HEK293 (cell line): ENCODE measurements at regions not wholly inside any gene's neighbourhood (a gene's known extent, or its start where the extent isn't known, plus 50 kb on each side); places are given as distances from the start of the nearest gene placed in this dataset.
A peak's percentile ranks its signal among the peaks of the same experiment; 100 is the strongest.

Experiments
- GLIS1 ChIP-seq: fragments of 450-650 bp; formaldehyde crosslinking; IDR thresholded peaks from 2 replicates; pipeline ENCODE4 v1.5.1; 2016; ENCODE audit warnings: missing biosample characterization, missing genetic modification characterization
- HOXA7 ChIP-seq: sonication (generic); formaldehyde crosslinking; IDR thresholded peaks from 2 replicates; pipeline ENCODE4 v1.8.1; 2022; ENCODE audit warnings: missing genetic modification reagents, borderline replicate concordance
- HOXD13 ChIP-seq: sonication (generic); formaldehyde crosslinking; IDR thresholded peaks from 2 replicates; pipeline ENCODE4 v1.8.0; 2022; ENCODE audit warnings: missing genetic modification reagents, borderline replicate concordance
- IKZF3 ChIP-seq: fragments of 450-650 bp; IDR thresholded peaks from 2 replicates; pipeline ENCODE4 v1.5.0; 2018; ENCODE audit warnings: missing biosample characterization, mild to moderate bottlenecking, missing genetic modification characterization, moderate library complexity
- KLF1 ChIP-seq: fragments of 450-650 bp; formaldehyde crosslinking; IDR thresholded peaks from 2 replicates; pipeline ENCODE4 v1.5.1; 2016; ENCODE audit warnings: missing biosample characterization, missing genetic modification characterization
- SCRT2 ChIP-seq: fragments of 450-650 bp; formaldehyde crosslinking; IDR thresholded peaks from 2 replicates; pipeline ENCODE4 v1.5.1; 2016; ENCODE audit warnings: missing biosample characterization, missing genetic modification characterization
- SETDB1 ChIP-seq: IDR thresholded peaks from one replicate; pipeline ENCODE4 v1.6.1; 2017; ENCODE audit warnings: mild to moderate bottlenecking, low read length, moderate library complexity, mixed read lengths; ENCODE audit not compliant: insufficient read length
- ZFP3 ChIP-seq: fragments of 450-650 bp; formaldehyde crosslinking; IDR thresholded peaks from 2 replicates; pipeline ENCODE4 v1.5.1; 2016; ENCODE audit warnings: low read depth, missing biosample characterization, missing genetic modification characterization
- ZNF19 ChIP-seq: fragments of 450-650 bp; formaldehyde crosslinking; IDR thresholded peaks from 2 replicates; pipeline ENCODE4; 2016; ENCODE audit warnings: missing biosample characterization, missing genetic modification characterization, low read depth
- ZNF221 ChIP-seq: fragments of 450-650 bp; formaldehyde crosslinking; IDR thresholded peaks from 2 replicates; pipeline ENCODE4 v1.5.1; 2017; ENCODE audit warnings: missing biosample characterization, missing genetic modification characterization, borderline replicate concordance
- ZNF24 ChIP-seq: fragments of 450-650 bp; formaldehyde crosslinking; IDR thresholded peaks from 2 replicates; pipeline ENCODE4 v1.5.1; 2016; ENCODE audit warnings: missing biosample characterization, missing genetic modification characterization
- ZNF311 ChIP-seq: fragments of 450-650 bp; formaldehyde crosslinking; IDR thresholded peaks from 2 replicates; pipeline ENCODE4 v1.5.1; 2017; ENCODE audit warnings: missing biosample characterization, missing genetic modification characterization, borderline replicate concordance
- ZNF37A ChIP-seq: fragments of 450-650 bp; IDR thresholded peaks from 2 replicates; pipeline ENCODE4 v1.5.1; 2018; ENCODE audit warnings: missing biosample characterization, missing genetic modification characterization
- ZNF423 ChIP-seq: fragments of 450-650 bp; formaldehyde crosslinking; IDR thresholded peaks from 2 replicates; pipeline ENCODE4 v1.5.1; 2016; ENCODE audit warnings: missing biosample characterization, missing genetic modification characterization
- ZNF473 ChIP-seq: fragments of 450-650 bp; formaldehyde crosslinking; IDR thresholded peaks from 2 replicates; pipeline ENCODE4 v1.5.1; 2017; ENCODE audit warnings: missing biosample characterization, missing genetic modification characterization
- ZNF514 ChIP-seq: fragments of 450-650 bp; formaldehyde crosslinking; IDR thresholded peaks from 2 replicates; pipeline ENCODE4 v1.5.1; 2016; ENCODE audit warnings: missing biosample characterization, missing genetic modification characterization
- ZNF521 ChIP-seq: fragments of 450-650 bp; formaldehyde crosslinking; IDR thresholded peaks from 2 replicates; pipeline ENCODE4 v1.5.1; 2017; ENCODE audit warnings: missing biosample characterization, mild to moderate bottlenecking, missing genetic modification characterization
- ZNF558 ChIP-seq: fragments of 450-650 bp; formaldehyde crosslinking; IDR thresholded peaks from 2 replicates; pipeline ENCODE4 v1.5.1; 2016; ENCODE audit warnings: missing biosample characterization, missing genetic modification characterization
- ZNF561 ChIP-seq: fragments of 450-650 bp; IDR thresholded peaks from 2 replicates; pipeline ENCODE4 v1.5.1; 2018; ENCODE audit warnings: missing biosample characterization, missing genetic modification characterization, borderline replicate concordance
- ZNF610 ChIP-seq: fragments of 450-650 bp; formaldehyde crosslinking; IDR thresholded peaks from 2 replicates; pipeline ENCODE4 v1.5.1; 2016; ENCODE audit warnings: missing biosample characterization, missing genetic modification characterization, borderline replicate concordance
- ZNF76 ChIP-seq: fragments of 450-650 bp; formaldehyde crosslinking; IDR thresholded peaks from 2 replicates; pipeline ENCODE4; 2016; ENCODE audit warnings: low read depth, missing biosample characterization, missing genetic modification characterization, borderline replicate concordance
- TF ChIP-seq, protein P1 (sequence below): fragments of 450-650 bp; IDR thresholded peaks from 2 replicates; pipeline ENCODE4 v1.5.1; 2018; ENCODE audit warnings: missing biosample characterization, mild to moderate bottlenecking, missing genetic modification characterization
- TF ChIP-seq, protein P2 (sequence below): fragments of 450-650 bp; formaldehyde crosslinking; IDR thresholded peaks from 2 replicates; pipeline ENCODE4 v1.5.1; 2016; ENCODE audit warnings: missing biosample characterization, missing genetic modification characterization
- TF ChIP-seq, protein P3 (sequence below): fragments of 450-650 bp; formaldehyde crosslinking; IDR thresholded peaks from 2 replicates; pipeline ENCODE4 v1.5.1; 2016; ENCODE audit warnings: missing biosample characterization, missing genetic modification characterization
- TF ChIP-seq, protein P4 (sequence below): fragments of 450-650 bp; formaldehyde crosslinking; IDR thresholded peaks from 2 replicates; pipeline ENCODE4 v1.5.1; 2016; ENCODE audit warnings: missing biosample characterization, missing genetic modification characterization, low read depth
- TF ChIP-seq, protein P5 (sequence below): fragments of 450-650 bp; formaldehyde crosslinking; conservative IDR thresholded peaks from 2 replicates; pipeline ENCODE4 v1.5.1; 2016; ENCODE audit warnings: low read depth, missing biosample characterization, missing genetic modification characterization
- TF ChIP-seq, protein P6 (sequence below): fragments of 450-650 bp; formaldehyde crosslinking; IDR thresholded peaks from 2 replicates; pipeline ENCODE4 v1.5.1; 2016; ENCODE audit warnings: missing biosample characterization, missing genetic modification characterization

DNA sequence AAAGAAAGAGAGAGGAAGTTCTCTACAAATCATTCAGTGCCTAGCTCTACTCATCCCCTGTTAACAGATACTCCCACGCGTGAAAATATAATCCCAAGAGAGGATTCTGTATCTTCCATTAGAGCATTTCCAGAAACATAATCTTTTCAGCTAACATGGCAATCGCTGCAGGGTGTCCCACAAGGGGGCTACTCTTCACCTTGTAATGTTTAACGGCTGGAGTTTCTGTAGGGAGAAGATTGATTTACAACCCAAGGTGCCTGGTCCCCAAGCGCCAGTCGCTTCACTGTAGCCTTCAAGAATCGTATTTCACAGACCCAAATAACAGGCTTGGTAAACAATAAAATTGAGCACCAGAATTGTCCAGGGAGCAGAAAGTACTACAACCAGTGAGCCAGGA is 318.7 kb downstream of the TLE1 start (continued):
- TF ChIP-seq, protein P1, sequence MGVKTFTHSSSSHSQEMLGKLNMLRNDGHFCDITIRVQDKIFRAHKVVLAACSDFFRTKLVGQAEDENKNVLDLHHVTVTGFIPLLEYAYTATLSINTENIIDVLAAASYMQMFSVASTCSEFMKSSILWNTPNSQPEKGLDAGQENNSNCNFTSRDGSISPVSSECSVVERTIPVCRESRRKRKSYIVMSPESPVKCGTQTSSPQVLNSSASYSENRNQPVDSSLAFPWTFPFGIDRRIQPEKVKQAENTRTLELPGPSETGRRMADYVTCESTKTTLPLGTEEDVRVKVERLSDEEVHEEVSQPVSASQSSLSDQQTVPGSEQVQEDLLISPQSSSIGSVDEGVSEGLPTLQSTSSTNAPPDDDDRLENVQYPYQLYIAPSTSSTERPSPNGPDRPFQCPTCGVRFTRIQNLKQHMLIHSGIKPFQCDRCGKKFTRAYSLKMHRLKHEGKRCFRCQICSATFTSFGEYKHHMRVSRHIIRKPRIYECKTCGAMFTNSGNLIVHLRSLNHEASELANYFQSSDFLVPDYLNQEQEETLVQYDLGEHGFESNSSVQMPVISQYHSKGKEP (tag by site-specific recombination), result peak; percentile 68
- TF ChIP-seq, protein P2, sequence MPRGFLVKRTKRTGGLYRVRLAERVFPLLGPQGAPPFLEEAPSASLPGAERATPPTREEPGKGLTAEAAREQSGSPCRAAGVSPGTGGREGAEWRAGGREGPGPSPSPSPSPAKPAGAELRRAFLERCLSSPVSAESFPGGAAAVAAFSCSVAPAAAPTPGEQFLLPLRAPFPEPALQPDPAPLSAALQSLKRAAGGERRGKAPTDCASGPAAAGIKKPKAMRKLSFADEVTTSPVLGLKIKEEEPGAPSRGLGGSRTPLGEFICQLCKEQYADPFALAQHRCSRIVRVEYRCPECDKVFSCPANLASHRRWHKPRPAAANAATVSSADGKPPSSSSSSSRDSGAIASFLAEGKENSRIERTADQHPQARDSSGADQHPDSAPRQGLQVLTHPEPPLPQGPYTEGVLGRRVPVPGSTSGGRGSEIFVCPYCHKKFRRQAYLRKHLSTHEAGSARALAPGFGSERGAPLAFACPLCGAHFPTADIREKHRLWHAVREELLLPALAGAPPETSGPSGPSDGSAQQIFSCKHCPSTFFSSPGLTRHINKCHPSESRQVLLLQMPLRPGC (tag by site-specific recombination), result no peak
- TF ChIP-seq ZNF558 (tag by site-specific recombination), result no peak
- TF ChIP-seq ZNF423 (tag by site-specific recombination), result peak; percentile 89
- TF ChIP-seq HOXA7 (CRISPR knock-in tag), result no peak
- no peak for TF ChIP-seq HOXD13 (CRISPR knock-in tag)
- TF ChIP-seq, protein P3, sequence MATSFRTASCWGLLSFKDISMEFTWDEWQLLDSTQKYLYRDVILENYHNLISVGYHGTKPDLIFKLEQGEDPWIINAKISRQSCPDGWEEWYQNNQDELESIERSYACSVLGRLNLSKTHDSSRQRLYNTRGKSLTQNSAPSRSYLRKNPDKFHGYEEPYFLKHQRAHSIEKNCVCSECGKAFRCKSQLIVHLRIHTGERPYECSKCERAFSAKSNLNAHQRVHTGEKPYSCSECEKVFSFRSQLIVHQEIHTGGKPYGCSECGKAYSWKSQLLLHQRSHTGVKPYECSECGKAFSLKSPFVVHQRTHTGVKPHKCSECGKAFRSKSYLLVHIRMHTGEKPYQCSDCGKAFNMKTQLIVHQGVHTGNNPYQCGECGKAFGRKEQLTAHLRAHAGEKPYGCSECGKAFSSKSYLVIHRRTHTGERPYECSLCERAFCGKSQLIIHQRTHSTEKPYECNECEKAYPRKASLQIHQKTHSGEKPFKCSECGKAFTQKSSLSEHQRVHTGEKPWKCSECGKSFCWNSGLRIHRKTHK, result no peak
- TF ChIP-seq SCRT2 (tag by site-specific recombination), result no peak
- 0 out of 2 replicates have a peak, but pooled peaks have one; percentile 41 for TF ChIP-seq ZNF24 (tag by site-specific recombination)
- no peak for TF ChIP-seq ZNF19 (tag by site-specific recombination)
- TF ChIP-seq SETDB1, result no peak
- TF ChIP-seq ZNF37A (tag by site-specific recombination), result no peak
- TF ChIP-seq ZFP3 (tag by site-specific recombination), result no peak
- TF ChIP-seq, protein P4, sequence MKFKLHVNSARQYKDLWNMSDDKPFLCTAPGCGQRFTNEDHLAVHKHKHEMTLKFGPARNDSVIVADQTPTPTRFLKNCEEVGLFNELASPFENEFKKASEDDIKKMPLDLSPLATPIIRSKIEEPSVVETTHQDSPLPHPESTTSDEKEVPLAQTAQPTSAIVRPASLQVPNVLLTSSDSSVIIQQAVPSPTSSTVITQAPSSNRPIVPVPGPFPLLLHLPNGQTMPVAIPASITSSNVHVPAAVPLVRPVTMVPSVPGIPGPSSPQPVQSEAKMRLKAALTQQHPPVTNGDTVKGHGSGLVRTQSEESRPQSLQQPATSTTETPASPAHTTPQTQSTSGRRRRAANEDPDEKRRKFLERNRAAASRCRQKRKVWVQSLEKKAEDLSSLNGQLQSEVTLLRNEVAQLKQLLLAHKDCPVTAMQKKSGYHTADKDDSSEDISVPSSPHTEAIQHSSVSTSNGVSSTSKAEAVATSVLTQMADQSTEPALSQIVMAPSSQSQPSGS (tag by site-specific recombination), result no peak
- TF ChIP-seq GLIS1, result peak; percentile 89
- TF ChIP-seq ZNF521, result no peak
- peak; percentile 81; the same call in 1 of the 2 replicates for TF ChIP-seq ZNF561 (tag by site-specific recombination)
- no peak for TF ChIP-seq ZNF221 (tag by site-specific recombination)
- TF ChIP-seq IKZF3 (tag by site-specific recombination), result peak; percentile 53; the same call in 1 of the 2 replicates
- TF ChIP-seq KLF1 (tag by site-specific recombination), result no peak
- TF ChIP-seq ZNF311 (tag by site-specific recombination), result no peak
- TF ChIP-seq ZNF473 (tag by site-specific recombination), result no peak
- TF ChIP-seq ZNF610 (tag by site-specific recombination), result no peak
- TF ChIP-seq ZNF514 (tag by site-specific recombination), result no peak
- no peak for TF ChIP-seq ZNF76 (tag by site-specific recombination)
- TF ChIP-seq, protein P5, sequence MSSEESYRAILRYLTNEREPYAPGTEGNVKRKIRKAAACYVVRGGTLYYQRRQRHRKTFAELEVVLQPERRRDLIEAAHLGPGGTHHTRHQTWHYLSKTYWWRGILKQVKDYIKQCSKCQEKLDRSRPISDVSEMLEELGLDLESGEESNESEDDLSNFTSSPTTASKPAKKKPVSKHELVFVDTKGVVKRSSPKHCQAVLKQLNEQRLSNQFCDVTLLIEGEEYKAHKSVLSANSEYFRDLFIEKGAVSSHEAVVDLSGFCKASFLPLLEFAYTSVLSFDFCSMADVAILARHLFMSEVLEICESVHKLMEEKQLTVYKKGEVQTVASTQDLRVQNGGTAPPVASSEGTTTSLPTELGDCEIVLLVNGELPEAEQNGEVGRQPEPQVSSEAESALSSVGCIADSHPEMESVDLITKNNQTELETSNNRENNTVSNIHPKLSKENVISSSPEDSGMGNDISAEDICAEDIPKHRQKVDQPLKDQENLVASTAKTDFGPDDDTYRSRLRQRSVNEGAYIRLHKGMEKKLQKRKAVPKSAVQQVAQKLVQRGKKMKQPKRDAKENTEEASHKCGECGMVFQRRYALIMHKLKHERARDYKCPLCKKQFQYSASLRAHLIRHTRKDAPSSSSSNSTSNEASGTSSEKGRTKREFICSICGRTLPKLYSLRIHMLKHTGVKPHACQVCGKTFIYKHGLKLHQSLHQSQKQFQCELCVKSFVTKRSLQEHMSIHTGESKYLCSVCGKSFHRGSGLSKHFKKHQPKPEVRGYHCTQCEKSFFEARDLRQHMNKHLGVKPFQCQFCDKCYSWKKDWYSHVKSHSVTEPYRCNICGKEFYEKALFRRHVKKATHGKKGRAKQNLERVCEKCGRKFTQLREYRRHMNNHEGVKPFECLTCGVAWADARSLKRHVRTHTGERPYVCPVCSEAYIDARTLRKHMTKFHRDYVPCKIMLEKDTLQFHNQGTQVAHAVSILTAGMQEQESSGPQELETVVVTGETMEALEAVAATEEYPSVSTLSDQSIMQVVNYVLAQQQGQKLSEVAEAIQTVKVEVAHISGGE (tag by site-specific recombination), result no peak
- TF ChIP-seq, protein P6, sequence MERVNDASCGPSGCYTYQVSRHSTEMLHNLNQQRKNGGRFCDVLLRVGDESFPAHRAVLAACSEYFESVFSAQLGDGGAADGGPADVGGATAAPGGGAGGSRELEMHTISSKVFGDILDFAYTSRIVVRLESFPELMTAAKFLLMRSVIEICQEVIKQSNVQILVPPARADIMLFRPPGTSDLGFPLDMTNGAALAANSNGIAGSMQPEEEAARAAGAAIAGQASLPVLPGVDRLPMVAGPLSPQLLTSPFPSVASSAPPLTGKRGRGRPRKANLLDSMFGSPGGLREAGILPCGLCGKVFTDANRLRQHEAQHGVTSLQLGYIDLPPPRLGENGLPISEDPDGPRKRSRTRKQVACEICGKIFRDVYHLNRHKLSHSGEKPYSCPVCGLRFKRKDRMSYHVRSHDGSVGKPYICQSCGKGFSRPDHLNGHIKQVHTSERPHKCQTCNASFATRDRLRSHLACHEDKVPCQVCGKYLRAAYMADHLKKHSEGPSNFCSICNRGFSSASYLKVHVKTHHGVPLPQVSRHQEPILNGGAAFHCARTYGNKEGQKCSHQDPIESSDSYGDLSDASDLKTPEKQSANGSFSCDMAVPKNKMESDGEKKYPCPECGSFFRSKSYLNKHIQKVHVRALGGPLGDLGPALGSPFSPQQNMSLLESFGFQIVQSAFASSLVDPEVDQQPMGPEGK, result peak; percentile 51
- TF ChIP-seq, all 188 proteins: peak for 30
